IMR-90 (cell line): ENCODE measurements at regions not wholly inside any gene's neighbourhood (a gene's known extent, or its start where the extent isn't known, plus 50 kb on each side); places are given as distances from the start of the nearest gene placed in this dataset.

Source experiments
- ATAC-seq: fragments of 200-7000 bp; cut with Tn5 transposase; 2 replicates; pipeline ENCODE4 v1.9.1; 2020; ENCODE audit warnings: low read depth, mild to moderate bottlenecking, moderate library complexity
- BruUV-seq: library from RNA; stranded (reverse); fragments of 400-500 nt; replicated peaks from 2 replicates; lab custom pipeline; 2021; lab: Mats Ljungman, UMichigan
- CTCF ChIA-PET: fragments of 300-600 bp; formaldehyde crosslinking; extraction: SDS; loops from one replicate; lab custom pipeline; 2021; ENCODE audit warnings: antibody characterized with exemption; lab: Yijun Ruan, JAX
- POLR2A ChIA-PET: fragments of 300-600 bp; sonication (Branson Sonifier 250); formaldehyde crosslinking; loops from one replicate; lab custom pipeline; 2022; ENCODE audit warnings: antibody characterized with exemption; ENCODE audit not compliant: unreplicated experiment; lab: Charles Lee
- DNase-seq: peaks from one replicate; pipeline ENCODE4 v3.0.0; 2013
- H2AFZ ChIP-seq: replicated peaks from 2 replicates; pipeline ENCODE3; 2013; ENCODE audit warnings: low read length, mild to moderate bottlenecking; ENCODE audit not compliant: poor library complexity
- H2AK5ac ChIP-seq: 2 replicates; pipeline ENCODE4 v1.6.1; 2013; ENCODE audit warnings: low read depth, low read length, inconsistent platforms
- H2AK9ac ChIP-seq: replicated peaks from 2 replicates; pipeline ENCODE3; 2013; ENCODE audit warnings: mild to moderate bottlenecking, low read depth, low read length, moderate library complexity; ENCODE audit not compliant: poor library complexity
- H2BK120ac ChIP-seq: 2 replicates; pipeline ENCODE4 v1.6.1; 2013; ENCODE audit warnings: low read depth, low read length, inconsistent platforms
- H2BK15ac ChIP-seq: 3 replicates; pipeline ENCODE4 v1.6.1; 2013; ENCODE audit warnings: low read depth, low read length, inconsistent platforms
- H2BK20ac ChIP-seq: 2 replicates; pipeline ENCODE4 v1.6.1; 2013; ENCODE audit warnings: low read depth, mild to moderate bottlenecking, inconsistent platforms, low read length, moderate library complexity
- H2BK5ac ChIP-seq: 2 replicates; pipeline ENCODE4 v1.6.1; 2013; ENCODE audit warnings: mild to moderate bottlenecking, low read depth, low read length, inconsistent platforms; ENCODE audit not compliant: poor library complexity, severe bottlenecking
- H3K14ac ChIP-seq: replicated peaks from 2 replicates; pipeline ENCODE4 v1.6.1; 2013; ENCODE audit warnings: low read depth, low read length, inconsistent platforms
- H3K18ac ChIP-seq: 2 replicates; pipeline ENCODE4 v1.6.1; 2013; ENCODE audit warnings: low read depth, low read length, control low read depth
- H3K23ac ChIP-seq: 2 replicates; pipeline ENCODE4 v1.6.1; 2013; ENCODE audit warnings: low read depth, low read length, inconsistent platforms
- H3K27ac ChIP-seq: 2 replicates; pipeline ENCODE4 v1.5.1; 2013; ENCODE audit warnings: mild to moderate bottlenecking, control low read depth, low read length; ENCODE audit not compliant: insufficient read depth
- H3K27me3 ChIP-seq: 2 replicates; pipeline ENCODE4 v1.6.1; 2013; ENCODE audit warnings: low read length; ENCODE audit not compliant: control insufficient read depth, insufficient read depth
- H3K36me3 ChIP-seq: 2 replicates; pipeline ENCODE4 v1.6.1; 2013; ENCODE audit warnings: low read length, mixed read lengths; ENCODE audit not compliant: control insufficient read depth, insufficient read depth
- H3K4ac ChIP-seq: 2 replicates; pipeline ENCODE4 v1.6.1; 2013; ENCODE audit warnings: low read depth, low read length, inconsistent platforms
- H3K4me1 ChIP-seq: 2 replicates; pipeline ENCODE4 v1.6.1; 2013; ENCODE audit warnings: low read length, mixed read lengths; ENCODE audit not compliant: control insufficient read depth, insufficient read depth
- H3K4me2 ChIP-seq: 2 replicates; pipeline ENCODE4 v1.6.1; 2013; ENCODE audit warnings: low read depth, mild to moderate bottlenecking, control low read depth, low read length, moderate library complexity
- H3K4me3 ChIP-seq: 2 replicates; pipeline ENCODE4 v1.5.1; 2013; ENCODE audit warnings: low read depth, mild to moderate bottlenecking, control low read depth, low read length, moderate library complexity; ENCODE audit not compliant: insufficient read depth
- H3K56ac ChIP-seq: 2 replicates; pipeline ENCODE4 v1.6.1; 2013; ENCODE audit warnings: low read length, inconsistent platforms; ENCODE audit not compliant: insufficient read depth; ENCODE audit errors: extremely low read depth
- H3K79me1 ChIP-seq, 2 experiments: 2 replicates each; pipeline ENCODE4 v1.6.1; 2013; ENCODE audit warnings: low read length in 2 of 2, inconsistent platforms in 1 of 2, low read depth in 1 of 2
- H3K9ac ChIP-seq: 2 replicates; pipeline ENCODE4 v1.6.1; 2013; ENCODE audit warnings: low read depth, low read length, control low read depth
- H3K9me1 ChIP-seq: 2 replicates; pipeline ENCODE4 v1.6.1; 2013; ENCODE audit warnings: low read length, inconsistent platforms; ENCODE audit not compliant: insufficient read depth
- H3K9me3 ChIP-seq: 2 replicates; pipeline ENCODE4 v1.6.1; 2013; ENCODE audit warnings: low read length; ENCODE audit not compliant: control insufficient read depth, insufficient read depth
- H4K20me1 ChIP-seq: 2 replicates; pipeline ENCODE4 v1.6.1; 2013; ENCODE audit warnings: low read length, inconsistent platforms; ENCODE audit not compliant: insufficient read depth
- H4K5ac ChIP-seq: 2 replicates; pipeline ENCODE4 v1.6.1; 2013; ENCODE audit warnings: mild to moderate bottlenecking, low read depth, low read length, control low read depth
- H4K8ac ChIP-seq, 2 experiments: 2 replicates each; pipeline ENCODE4 v1.6.1; 2013; ENCODE audit warnings: low read depth in 2 of 2, low read length in 2 of 2, control low read depth in 1 of 2, inconsistent platforms in 1 of 2
- H4K91ac ChIP-seq: 2 replicates; pipeline ENCODE4 v1.6.1; 2013; ENCODE audit warnings: low read depth, low read length, inconsistent platforms; ENCODE audit not compliant: insufficient read depth
- MAFK ChIP-seq: IDR thresholded peaks from 2 replicates; pipeline ENCODE4 v1.6.1; 2012; ENCODE audit warnings: low read depth, low read length, improper control_type of control experiment
- WGBS, 2 experiments: methylation state at CpG; one replicate each; pipeline versions ENCODE4 v1.1.5 to v1.1.7; 2013; ENCODE audit warnings: missing lambda C conversion rate in 2 of 2; ENCODE audit not compliant: insufficient read length in 1 of 2; ENCODE audit errors: extremely low coverage in 2 of 2; 5-methylcytosine and 5-hydroxymethylcytosine counted together
- dilution Hi-C: fragments of 300-500 bp; cut with HindIII; formaldehyde crosslinking; loops from one replicate; pipeline ENCODE4 v1.14.3; 2018; ENCODE audit warnings: low sequenced_read_pairs; ENCODE audit not compliant: unreplicated experiment
- in situ Hi-C: fragments of 300-500 bp; cut with MboI; formaldehyde crosslinking; loops from 3 replicates; pipeline ENCODE4 v1.14.3; 2019; ENCODE audit warnings: low sequenced_read_pairs, inconsistent platforms, mixed read lengths
- intact Hi-C: fragments of 100-400 bp; cut with micrococcal nuclease; formaldehyde crosslinking; loops from 2 replicates; pipeline ENCODE4 v1.10.0; 2022
- TF ChIP-seq, protein P1 (sequence below): fragments of 150-350 bp; IDR thresholded peaks from 2 replicates; pipeline ENCODE4 v1.6.1; 2016; ENCODE audit warnings: low read depth, mild to moderate bottlenecking, low read length, moderate library complexity, borderline replicate concordance

DNA sequence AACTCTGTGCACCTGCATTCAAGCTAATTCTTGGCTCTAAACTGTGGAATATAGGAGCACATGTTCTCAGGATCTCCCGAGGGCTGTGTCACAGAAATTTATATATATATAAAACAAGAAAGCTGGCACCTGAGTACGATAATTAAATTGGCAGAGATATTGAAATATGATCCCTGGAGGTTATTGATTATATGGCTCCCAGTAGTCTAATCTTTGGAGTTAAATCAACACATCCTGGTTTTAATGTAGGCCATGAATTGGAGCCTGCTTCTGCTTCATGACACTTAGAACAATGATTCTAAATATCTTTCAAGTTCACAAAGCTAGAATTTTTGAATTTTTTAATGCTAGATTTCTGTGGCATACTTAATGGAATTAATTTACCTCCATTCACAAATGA lies 84.3 kb downstream of the CTH start:
- Histone ChIP-seq H2BK120ac (no peak overlapping the region), H2AK5ac (no peak overlapping the region), H3K79me1 (no peaks in the 10 kb centered on the region), H2BK15ac (no peak overlapping the region), H2BK20ac (no peak overlapping the region), H2BK5ac (no peak overlapping the region), H3K9me1 (no peaks in the 10 kb centered on the region), H3K56ac (no peak overlapping the region), H3K18ac (no peak overlapping the region), H4K5ac (no peak overlapping the region), H3K27ac (no peak overlapping the region), H3K23ac (no peak overlapping the region), H3K4me3 (no peak overlapping the region), H3K9me3 (no peaks in the 10 kb centered on the region), H4K91ac (no peak overlapping the region), H4K8ac (no peak overlapping the region), H3K14ac (no peak overlapping the region), H3K4me2 (no peak overlapping the region), H3K27me3 (no peaks in the 10 kb centered on the region; the same call in 1 of the 2 replicates), H3K4ac (no peak overlapping the region), H2AK9ac (no peak overlapping the region), H3K4me1 (no peaks in the 10 kb centered on the region), H4K20me1 (no peaks in the 10 kb centered on the region), H3K9ac (no peak overlapping the region), H2AFZ (no peak overlapping the region), H3K36me3 (no peaks in the 10 kb centered on the region)
- dilution Hi-C loops (no loop called here), in situ Hi-C loops (no loop called here), intact Hi-C loops (no loop called here)
- ChIA-PET POLR2A (no interaction called here), CTCF (no interaction called here)
- BruUV-seq: no TSS peak
- no CpG with 5 or more reads among the region's 2 CpGs for WGBS, 2 experiments
- DNase-seq (no peak), ATAC-seq (no peak)
- TF ChIP-seq MAFK: no peak
- TF ChIP-seq, protein P1, sequence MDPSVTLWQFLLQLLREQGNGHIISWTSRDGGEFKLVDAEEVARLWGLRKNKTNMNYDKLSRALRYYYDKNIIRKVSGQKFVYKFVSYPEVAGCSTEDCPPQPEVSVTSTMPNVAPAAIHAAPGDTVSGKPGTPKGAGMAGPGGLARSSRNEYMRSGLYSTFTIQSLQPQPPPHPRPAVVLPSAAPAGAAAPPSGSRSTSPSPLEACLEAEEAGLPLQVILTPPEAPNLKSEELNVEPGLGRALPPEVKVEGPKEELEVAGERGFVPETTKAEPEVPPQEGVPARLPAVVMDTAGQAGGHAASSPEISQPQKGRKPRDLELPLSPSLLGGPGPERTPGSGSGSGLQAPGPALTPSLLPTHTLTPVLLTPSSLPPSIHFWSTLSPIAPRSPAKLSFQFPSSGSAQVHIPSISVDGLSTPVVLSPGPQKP: no peak
